Gastrocnemius medialis (tissue), 4 donors: ENCODE measurements at regions not wholly inside any gene's neighbourhood (a gene's known extent, or its start where the extent isn't known, plus 50 kb on each side); places are given as distances from the start of the nearest gene placed in this dataset.

Source experiments
- ATAC-seq, 2 donors: fragments of 150-250 bp; one replicate each; pipeline ENCODE4 v1.9.1; 2016
- DNase-seq, 2 donors: peaks; one replicate each; pipeline ENCODE4 v3.0.0-alpha.2; 2019
- H3K27ac ChIP-seq, 4 donors: fragments of 200-600 bp; sonication (generic); 1 replicate in 1 of 4; 2 replicates in 3 of 4; pipeline ENCODE4 v1.5.1; 2016 to 2018; ENCODE audit warnings: mild to moderate bottlenecking in 2 of 4, moderate library complexity in 1 of 4
- H3K27me3 ChIP-seq, 3 donors: fragments of 200-600 bp; sonication (generic) in 2 of 3; 1 replicate in 1 of 3; 2 replicates in 2 of 3; pipeline versions ENCODE4 v1.5.1 to v1.6.0; 2016 to 2019; ENCODE audit warnings: mild to moderate bottlenecking in 1 of 3, moderate library complexity in 1 of 3
- H3K36me3 ChIP-seq, 2 donors: fragments of 200-600 bp; sonication (generic) in 1 of 2; one replicate each; pipeline ENCODE4 v1.5.1; 2017 to 2018
- H3K4me1 ChIP-seq, 2 donors: fragments of 200-600 bp; sonication (generic) in 1 of 2; one replicate each; pipeline ENCODE4 v1.5.1; 2016 to 2017; ENCODE audit warnings: mild to moderate bottlenecking in 2 of 2
- H3K4me3 ChIP-seq, 4 donors: fragments of 200-600 bp; sonication (generic) in 3 of 4; 1 replicate in 1 of 4; 2 replicates in 3 of 4; pipeline ENCODE4 v1.5.1; 2016 to 2019; ENCODE audit warnings: mild to moderate bottlenecking in 2 of 4
- H3K9me3 ChIP-seq, 3 donors: fragments of 200-600 bp; sonication (generic) in 2 of 3; 1 replicate in 1 of 3; 2 replicates in 2 of 3; pipeline ENCODE4 v1.5.1; 2016 to 2019
- CTCF ChIP-seq, 5 experiments: fragments of 450-650 bp in 3 of 5; fragments of 200-600 bp in 2 of 5; sonication (generic) in 2 of 5; IDR thresholded peaks in 4 of 5; conservative IDR thresholded peaks in 1 of 5; 1 replicate in 4 of 5; 2 replicates in 1 of 5; pipeline ENCODE4 v1.5.1; 2016 to 2019; ENCODE audit warnings: antibody characterized with exemption in 5 of 5, mild to moderate bottlenecking in 3 of 5, moderate library complexity in 3 of 5
- POLR2A ChIP-seq, 2 donors: fragments of 450-650 bp; IDR thresholded peaks; one replicate each; pipeline ENCODE4 v1.6.1; 2017; ENCODE audit warnings: antibody characterized with exemption in 2 of 2, mild to moderate bottlenecking in 2 of 2, moderate library complexity in 2 of 2
- in situ Hi-C, 4 donors: fragments of 200-750 bp; cut with MboI; loops; one replicate each; pipeline versions ENCODE4 v1.15.0 to v1.8.0; 2017; ENCODE audit warnings: low sequenced_read_pairs in 4 of 4
- intact Hi-C: fragments of 100-400 bp; cut with DNase I; formaldehyde crosslinking; loops from one replicate; pipeline ENCODE4 v1.15.1; 2023; ENCODE audit warnings: low total_unique reads

GRCh38 chr14:85191986-85192385, 338.0 kb upstream of the FLRT2 start:
- no peak for DNase-seq
- no peak for ATAC-seq
- TF ChIP-seq POLR2A (IDR thresholded peaks at IDR 0.05): no peak
- no peak for TF ChIP-seq CTCF (IDR thresholded peaks at IDR 0.05 in 4 of 5, conservative IDR thresholded peaks at IDR 0.05 in 1 of 5)
- H3K4me3 ChIP-seq: no peak overlapping the region
- H3K4me1 ChIP-seq: no peaks in the 10 kb centered on the region
- in situ Hi-C loops: no loop called here
- no peaks in the 10 kb centered on the region for H3K36me3 ChIP-seq
- intact Hi-C loops: no loop called here
- H3K27me3 ChIP-seq: no peaks in the 10 kb centered on the region
- no peak overlapping the region for H3K27ac ChIP-seq
- no peaks in the 10 kb centered on the region for H3K9me3 ChIP-seq

GRCh38 chr14:85195872-85196477, 334.0 kb upstream of the FLRT2 start:
- Histone ChIP-seq H3K27ac (no peak overlapping the region), H3K9me3 (no peaks in the 10 kb centered on the region), H3K36me3 (no peaks in the 10 kb centered on the region), H3K4me1 (no peaks in the 10 kb centered on the region), H3K4me3 (no peak overlapping the region), H3K27me3 (no peaks in the 10 kb centered on the region)
- in situ Hi-C loops: no loop called here
- ATAC-seq: no peak
- no peak for DNase-seq
- TF ChIP-seq CTCF (IDR thresholded peaks at IDR 0.05 in 4 of 5, conservative IDR thresholded peaks at IDR 0.05 in 1 of 5) (peak in 3 of 5 experiments; percentile 14 to 38 (median 15)), POLR2A (IDR thresholded peaks at IDR 0.05) (no peak)
- intact Hi-C loops: no loop called here

GRCh38 chr14:85198001-85198400, 331.9 kb upstream of the FLRT2 start:
- ATAC-seq (no peak), DNase-seq (no peak)
- no peaks in the 10 kb centered on the region for H3K36me3 ChIP-seq
- no peaks in the 10 kb centered on the region for H3K27me3 ChIP-seq
- no peaks in the 10 kb centered on the region for H3K9me3 ChIP-seq
- H3K4me3 ChIP-seq: no peak overlapping the region
- no peak overlapping the region for H3K27ac ChIP-seq
- in situ Hi-C loops (no loop called here), intact Hi-C loops (no loop called here)
- TF ChIP-seq POLR2A (IDR thresholded peaks at IDR 0.05) (no peak), CTCF (IDR thresholded peaks at IDR 0.05 in 4 of 5, conservative IDR thresholded peaks at IDR 0.05 in 1 of 5) (no peak)
- no peaks in the 10 kb centered on the region for H3K4me1 ChIP-seq

GRCh38 chr14:85205875-85206274, 324.1 kb upstream of the FLRT2 start:
- no peaks in the 10 kb centered on the region for H3K36me3 ChIP-seq
- no peak for DNase-seq
- in situ Hi-C loops: no loop called here

More at GRCh38 chr14:85205875-85206274, 324.1 kb upstream of the FLRT2 start:
- Histone ChIP-seq H3K27ac (no peak overlapping the region), H3K27me3 (no peaks in the 10 kb centered on the region), H3K4me1 (no peaks in the 10 kb centered on the region), H3K9me3 (no peaks in the 10 kb centered on the region), H3K4me3 (no peak overlapping the region)
- ATAC-seq: no peak
- intact Hi-C loops: no loop called here
- TF ChIP-seq CTCF (IDR thresholded peaks at IDR 0.05 in 4 of 5, conservative IDR thresholded peaks at IDR 0.05 in 1 of 5): no peak
- no peak for TF ChIP-seq POLR2A (IDR thresholded peaks at IDR 0.05)
